GM23338 (cell line): ENCODE measurements at regions not wholly inside any gene's neighbourhood (a gene's known extent, or its start where the extent isn't known, plus 50 kb on each side); places are given as distances from the start of the nearest gene placed in this dataset.

Experiments
- CREB1 ChIP-seq: fragments of 250-450 bp; sonication (Bioruptor Pico); IDR thresholded peaks from 2 replicates; pipeline ENCODE4 v1.5.0; 2020; ENCODE audit warnings: low read depth, mild to moderate bottlenecking, moderate library complexity
- CTCF ChIP-seq, 2 experiments: fragments of 200-600 bp in 1 of 2; sonication (generic) in 1 of 2; conservative IDR thresholded peaks; 2 replicates each; pipeline versions ENCODE4 v1.5.1 to v1.6.1; 2016 to 2017; ENCODE audit warnings: antibody characterized with exemption in 2 of 2, low read depth in 2 of 2, mild to moderate bottlenecking in 2 of 2, moderate library complexity in 1 of 2
- ETS1 ChIP-seq: IDR thresholded peaks from 2 replicates; pipeline ENCODE4 v1.6.1; 2016; ENCODE audit warnings: antibody characterized with exemption
- EZH2 ChIP-seq: fragments of 200-600 bp; sonication (generic); IDR thresholded peaks from one replicate; pipeline ENCODE4 v1.8.0; 2017; ENCODE audit warnings: antibody characterized with exemption, mild to moderate bottlenecking, low read depth; ENCODE audit not compliant: unreplicated experiment
- EZH2phosphoT487 ChIP-seq: fragments of 200-600 bp; sonication (generic); IDR thresholded peaks from one replicate; pipeline ENCODE4 v1.8.1; 2018; ENCODE audit warnings: antibody characterized with exemption; ENCODE audit not compliant: unreplicated experiment
- JUNB ChIP-seq: IDR thresholded peaks from one replicate; pipeline ENCODE4 v1.6.1; 2016; ENCODE audit warnings: antibody characterized with exemption; ENCODE audit not compliant: unreplicated experiment
- NANOG ChIP-seq: IDR thresholded peaks from 2 replicates; pipeline ENCODE4 v1.6.1; 2016; ENCODE audit warnings: antibody characterized with exemption, borderline replicate concordance
- POLR2AphosphoS5 ChIP-seq: IDR thresholded peaks from 2 replicates; pipeline ENCODE4 v1.6.1; 2016; ENCODE audit warnings: antibody characterized with exemption, low read depth
- REST ChIP-seq: IDR thresholded peaks from one replicate; pipeline ENCODE4 v1.6.1; 2018; ENCODE audit warnings: antibody characterized with exemption; ENCODE audit not compliant: unreplicated experiment
- STAT1 ChIP-seq: IDR thresholded peaks from one replicate; pipeline ENCODE4 v1.6.1; 2016; ENCODE audit warnings: antibody characterized with exemption; ENCODE audit not compliant: unreplicated experiment
- ZNF114 ChIP-seq: fragments of 250-450 bp; sonication (Bioruptor Pico); IDR thresholded peaks from 2 replicates; pipeline ENCODE4 v1.5.0; 2020; ENCODE audit warnings: mild to moderate bottlenecking, moderate library complexity
- ZNF331 ChIP-seq: fragments of 250-450 bp; sonication (Bioruptor Pico); IDR thresholded peaks from 2 replicates; pipeline ENCODE4 v1.5.0; 2020; ENCODE audit warnings: low read depth, mild to moderate bottlenecking, moderate library complexity
- ZNF462 ChIP-seq: fragments of 250-450 bp; sonication (Bioruptor Pico); IDR thresholded peaks from 2 replicates; pipeline ENCODE4 v1.5.0; 2020; ENCODE audit warnings: mild to moderate bottlenecking, moderate library complexity

- no peak for TF ChIP-seq CTCF (conservative IDR thresholded peaks at IDR 0.05; ENCODE audit: low read depth in 2 of 2)
- TF ChIP-seq ETS1 = no peak
- TF ChIP-seq NANOG = no peak
- TF ChIP-seq EZH2phosphoT487 = no peak
- TF ChIP-seq POLR2AphosphoS5 = no peak
- TF ChIP-seq EZH2 = no peak
- TF ChIP-seq CREB1 (CRISPR knock-in tag) = no peak
- no peak for TF ChIP-seq REST
- no peak for TF ChIP-seq JUNB
- no peak for TF ChIP-seq STAT1
- no peak for TF ChIP-seq ZNF331 (CRISPR knock-in tag)
- no peak for TF ChIP-seq ZNF462 (CRISPR knock-in tag)
- no peak for TF ChIP-seq ZNF114 (CRISPR knock-in tag)
Observed at GRCh38 chr6:67184405-67184804, 1450.7 kb upstream of the ADGRB3 start.
